ENCODE measurements at regions not wholly inside any gene's neighbourhood (a gene's known extent, or its start where the extent isn't known, plus 50 kb on each side); places are given as distances from the start of the nearest gene placed in this dataset.

DNA sequence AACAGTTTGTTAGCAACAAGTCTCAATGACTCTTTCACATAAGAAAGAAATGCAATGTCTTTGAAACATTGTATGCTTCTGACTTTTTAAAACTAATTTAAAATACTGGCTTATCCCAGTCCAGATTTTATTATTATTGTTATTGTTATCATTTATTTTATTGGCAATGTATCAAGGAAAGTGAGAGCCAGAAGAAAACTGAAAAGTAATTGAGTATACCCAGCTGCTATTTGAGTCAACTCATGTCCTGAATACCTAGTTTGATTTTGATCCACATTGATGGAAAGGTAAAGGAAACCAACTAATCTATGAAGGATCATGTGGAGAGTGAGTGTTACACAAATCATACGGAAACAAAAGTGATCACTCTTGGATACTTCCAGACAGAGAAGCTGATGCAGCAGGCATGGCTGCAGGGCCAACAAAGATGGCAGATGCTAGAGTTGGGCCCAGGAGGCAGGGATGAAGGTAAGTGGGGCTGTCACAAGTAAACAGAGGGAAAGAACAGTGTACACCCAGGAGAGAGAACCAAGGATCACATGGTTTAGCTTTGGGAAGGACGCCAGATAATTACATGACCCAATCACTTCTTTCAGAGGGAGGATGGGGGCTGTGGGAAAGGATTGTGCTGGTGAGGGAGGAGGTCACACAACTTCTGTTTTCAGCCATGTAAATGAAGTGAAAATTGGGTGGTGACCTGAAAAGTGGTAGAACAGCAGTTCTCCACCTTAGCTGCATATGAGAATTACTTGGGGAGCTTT is 179.2 kb upstream of the NAMPT start:
- no peak for TF ChIP-seq POLR2A (IDR thresholded peaks at IDR 0.05)
- TF ChIP-seq, protein P1, sequence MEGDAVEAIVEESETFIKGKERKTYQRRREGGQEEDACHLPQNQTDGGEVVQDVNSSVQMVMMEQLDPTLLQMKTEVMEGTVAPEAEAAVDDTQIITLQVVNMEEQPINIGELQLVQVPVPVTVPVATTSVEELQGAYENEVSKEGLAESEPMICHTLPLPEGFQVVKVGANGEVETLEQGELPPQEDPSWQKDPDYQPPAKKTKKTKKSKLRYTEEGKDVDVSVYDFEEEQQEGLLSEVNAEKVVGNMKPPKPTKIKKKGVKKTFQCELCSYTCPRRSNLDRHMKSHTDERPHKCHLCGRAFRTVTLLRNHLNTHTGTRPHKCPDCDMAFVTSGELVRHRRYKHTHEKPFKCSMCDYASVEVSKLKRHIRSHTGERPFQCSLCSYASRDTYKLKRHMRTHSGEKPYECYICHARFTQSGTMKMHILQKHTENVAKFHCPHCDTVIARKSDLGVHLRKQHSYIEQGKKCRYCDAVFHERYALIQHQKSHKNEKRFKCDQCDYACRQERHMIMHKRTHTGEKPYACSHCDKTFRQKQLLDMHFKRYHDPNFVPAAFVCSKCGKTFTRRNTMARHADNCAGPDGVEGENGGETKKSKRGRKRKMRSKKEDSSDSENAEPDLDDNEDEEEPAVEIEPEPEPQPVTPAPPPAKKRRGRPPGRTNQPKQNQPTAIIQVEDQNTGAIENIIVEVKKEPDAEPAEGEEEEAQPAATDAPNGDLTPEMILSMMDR (IDR thresholded peaks at IDR 0.05), result no peak
- no peak for TF ChIP-seq EP300 (IDR thresholded peaks at IDR 0.05)
